ENCODE measurements at regions not wholly inside any gene's neighbourhood (a gene's known extent, or its start where the extent isn't known, plus 50 kb on each side); places are given as distances from the start of the nearest gene placed in this dataset.

DNA sequence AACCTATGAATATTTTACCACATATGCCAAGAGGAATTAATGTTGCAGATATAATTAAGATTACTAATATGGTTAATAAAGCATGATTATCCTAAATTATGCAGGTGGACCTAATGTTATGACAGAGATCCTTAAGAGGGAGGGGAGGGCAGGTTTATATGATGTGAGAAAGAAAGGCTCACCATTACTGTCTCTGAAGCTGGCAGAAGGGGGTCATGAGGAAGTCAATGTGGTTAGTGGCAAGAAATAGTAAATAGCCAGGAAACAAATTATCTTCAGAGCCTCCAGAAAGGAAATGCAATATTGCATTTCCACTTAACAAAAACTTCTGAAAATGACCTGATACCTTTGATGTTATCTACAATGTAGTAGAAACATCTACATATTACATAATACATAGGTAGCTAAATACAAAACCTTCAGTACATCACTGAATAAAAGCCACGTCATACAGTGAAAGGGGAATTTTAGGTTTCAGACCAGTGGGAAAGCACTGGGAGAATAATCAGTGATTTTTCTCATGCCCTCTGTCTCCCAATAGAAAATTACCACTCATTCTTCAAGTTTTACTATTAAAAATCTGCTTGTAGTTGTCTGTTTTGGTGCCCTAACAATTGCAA, 609.2 kb downstream of the SPOCK3 start:
- no peaks in the 10 kb centered on the region for H3K27me3 ChIP-seq (ENCODE audit: insufficient read depth, low read length)
- H4K20me1 ChIP-seq (ENCODE audit: control insufficient read depth, insufficient read depth, insufficient read length): no peaks in the 10 kb centered on the region
- peaks cover 2 to 3% of the 10 kb centered on the region in 2 experiments; a peak in 3 of 4 replicates for H3K4me1 Mint-ChIP-seq
- no peak overlapping the region for H3K56ac ChIP-seq (ENCODE audit: insufficient read length, low read depth, low read length)
- H3K23me2 ChIP-seq (ENCODE audit: insufficient read length, low read depth, low read length, poor library complexity, severe bottlenecking): no peaks in the 10 kb centered on the region
- no peak overlapping the region for H3K4me3 Mint-ChIP-seq
- no peaks in the 10 kb centered on the region for H3K9me3 ChIP-seq (ENCODE audit: control insufficient read depth, low read depth, low read length)
- H3K27ac ChIP-seq (ENCODE audit: insufficient read length, low read depth, low read length): no peak overlapping the region
- H3K27ac Mint-ChIP-seq: no peak overlapping the region
- H3K79me1 ChIP-seq (ENCODE audit: insufficient read depth, low read depth, low read length, poor library complexity, severe bottlenecking): no peaks in the 10 kb centered on the region
- H2BK5ac ChIP-seq (ENCODE audit: insufficient read length, low read length): no peak overlapping the region
- H4K5ac ChIP-seq (ENCODE audit: insufficient read length, low read depth, low read length): no peak overlapping the region
- H4K8ac ChIP-seq (replicated peaks; ENCODE audit: insufficient read length, low read depth, low read length): no peak overlapping the region
- WGBS (ENCODE audit: extremely low coverage, insufficient read length, low lambda C conversion rate): no CpG with 5 or more reads among the region's 1 CpG
- no peak overlapping the region for H2AFZ ChIP-seq (ENCODE audit: low read length)
- H4K91ac ChIP-seq (ENCODE audit: insufficient read length, low read depth, low read length): no peak overlapping the region
- no peak overlapping the region for H2BK12ac ChIP-seq (ENCODE audit: insufficient read length, low read depth, low read length)
- H3K79me2 ChIP-seq (ENCODE audit: insufficient read depth, low read length): no peaks in the 10 kb centered on the region
- H3K27me3 Mint-ChIP-seq (ENCODE audit: low read depth): no peaks in the 10 kb centered on the region
- no peak overlapping the region for H3K4me2 ChIP-seq (ENCODE audit: insufficient read depth, insufficient read length, low read length)
- H3K4me1 ChIP-seq (ENCODE audit: insufficient read depth, low read length): no peaks in the 10 kb centered on the region
- H2AK5ac ChIP-seq (ENCODE audit: insufficient read length, low read length): no peak overlapping the region
- no peak overlapping the region for H2BK20ac ChIP-seq (ENCODE audit: low read depth, low read length, poor library complexity, severe bottlenecking)
- no peak overlapping the region for H3K14ac ChIP-seq (ENCODE audit: insufficient read depth, low read length)
- no peak overlapping the region for H3K4ac ChIP-seq (ENCODE audit: low read depth, low read length)
- TF ChIP-seq CTCF (conservative IDR thresholded peaks at IDR 0.05): no peak
- no peak for DNase-seq
- H2BK15ac ChIP-seq (ENCODE audit: low read depth, low read length): no peak overlapping the region
- no peak overlapping the region for H2BK120ac ChIP-seq (ENCODE audit: low read depth, low read length, poor library complexity, severe bottlenecking)
- no peaks in the 10 kb centered on the region for H3K36me3 Mint-ChIP-seq (ENCODE audit: insufficient read depth in 1 of 3, low read depth in 3 of 3)
- H3K9ac ChIP-seq (ENCODE audit: extremely low read depth, insufficient read length, low read length): no peak overlapping the region
- no peak overlapping the region for H3K18ac ChIP-seq (ENCODE audit: insufficient read length, low read depth, low read length)
- no peak overlapping the region for H3K23ac ChIP-seq (ENCODE audit: insufficient read length, low read depth, low read length)
- no peaks in the 10 kb centered on the region for H3K9me3 Mint-ChIP-seq
- H3T11ph ChIP-seq (ENCODE audit: low read length): no peak overlapping the region
